NCI-H128 (cell line): ENCODE measurements at regions not wholly inside any gene's neighbourhood (a gene's known extent, or its start where the extent isn't known, plus 50 kb on each side); places are given as distances from the start of the nearest gene placed in this dataset.
"Not testable (repeated sequence)": the region's sequence is repeated elsewhere in the genome, so short reads cannot be mapped to it uniquely, and the experiment has no call there.

Source experiments
- DNase-seq: peaks from one replicate; lab custom pipeline; 2025; ENCODE audit not compliant: unreplicated experiment; lab: John Stamatoyannopoulos, UW

GRCh38 chr6:98014442-98015201 is 731.6 kb upstream of the MMS22L start:
- no peak for DNase-seq

- DNase-seq = no peak
Observed at GRCh38 chr6:98016565-98016964, 733.5 kb upstream of the MMS22L start.

DNA sequence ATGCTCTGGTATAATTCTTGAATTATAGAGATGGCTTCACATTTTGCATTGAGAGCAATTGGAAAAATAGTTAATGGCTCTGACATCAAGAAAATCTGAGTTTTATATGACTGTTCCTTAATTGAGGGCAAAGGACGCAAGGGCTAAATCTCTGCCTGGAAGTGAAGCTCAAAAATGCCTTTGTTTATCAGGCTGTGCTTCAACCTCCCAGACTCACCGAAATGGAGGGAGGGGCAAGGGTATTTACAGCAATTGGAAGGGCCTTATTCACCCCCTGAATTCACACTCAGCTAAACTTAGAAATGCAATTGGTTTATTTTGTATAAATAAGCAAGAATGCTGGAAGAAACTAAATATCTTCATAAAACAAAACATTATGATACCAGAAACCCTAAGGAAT is 737.2 kb upstream of the MMS22L start:
- no peak for DNase-seq

GRCh38 chr6:98024359-98024758 is 741.3 kb upstream of the MMS22L start:
- no peak for DNase-seq

- no peak for DNase-seq
Observed at GRCh38 chr6:98027898-98028297, 744.9 kb upstream of the MMS22L start.

GRCh38 chr6:98033617-98034016 is 750.6 kb upstream of the MMS22L start:
- DNase-seq = no peak

DNA sequence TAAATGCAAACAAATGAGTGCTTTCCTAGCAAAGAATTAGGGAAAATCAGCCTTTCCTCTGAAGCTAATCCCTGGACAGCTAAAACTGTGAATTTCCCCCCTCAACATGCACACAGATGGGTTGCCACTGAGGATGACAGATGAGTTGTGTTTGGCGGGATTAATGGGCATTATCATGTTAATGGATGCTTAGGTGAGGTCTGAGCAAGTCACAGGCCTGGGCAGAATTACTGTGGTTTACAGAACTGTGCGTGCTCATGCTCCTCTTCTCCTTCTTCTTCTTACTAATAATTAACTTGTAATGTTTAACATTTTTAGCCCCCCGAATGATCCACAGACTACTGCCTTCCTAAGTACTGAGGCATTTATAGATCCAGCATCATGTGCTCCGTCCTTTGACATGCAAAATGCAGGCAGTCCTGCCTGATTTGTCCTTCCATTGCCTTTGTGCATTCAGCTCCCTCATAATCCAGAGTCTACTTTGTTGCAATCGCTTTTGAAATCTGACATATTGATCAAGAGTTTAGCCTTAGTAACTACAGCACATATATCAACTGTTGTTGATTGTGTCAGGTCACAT is 753.4 kb upstream of the MMS22L start:
- DNase-seq = no peak

DNA sequence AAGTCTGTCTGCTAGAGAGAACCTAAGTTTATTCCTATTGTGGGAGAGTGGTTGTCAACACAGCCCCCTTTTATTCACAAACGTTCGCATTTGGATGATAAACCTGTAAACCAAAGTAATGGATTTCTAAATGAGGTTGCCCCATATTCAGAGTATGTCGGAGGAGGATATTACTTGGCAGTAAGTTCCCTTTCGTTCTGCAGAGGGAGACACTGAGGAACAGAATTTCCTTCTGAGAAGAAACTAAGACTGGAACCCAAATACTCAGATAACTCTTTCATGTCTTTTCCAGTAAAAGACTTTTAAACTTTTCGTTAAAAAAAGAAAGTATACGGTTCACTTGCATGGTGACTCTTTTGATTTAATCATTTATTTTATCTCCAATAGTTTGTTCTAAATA is 754.6 kb upstream of the MMS22L start:
- DNase-seq = no peak

GRCh38 chr6:98039443-98039842 is 756.4 kb upstream of the MMS22L start:
- DNase-seq = no peak

DNA sequence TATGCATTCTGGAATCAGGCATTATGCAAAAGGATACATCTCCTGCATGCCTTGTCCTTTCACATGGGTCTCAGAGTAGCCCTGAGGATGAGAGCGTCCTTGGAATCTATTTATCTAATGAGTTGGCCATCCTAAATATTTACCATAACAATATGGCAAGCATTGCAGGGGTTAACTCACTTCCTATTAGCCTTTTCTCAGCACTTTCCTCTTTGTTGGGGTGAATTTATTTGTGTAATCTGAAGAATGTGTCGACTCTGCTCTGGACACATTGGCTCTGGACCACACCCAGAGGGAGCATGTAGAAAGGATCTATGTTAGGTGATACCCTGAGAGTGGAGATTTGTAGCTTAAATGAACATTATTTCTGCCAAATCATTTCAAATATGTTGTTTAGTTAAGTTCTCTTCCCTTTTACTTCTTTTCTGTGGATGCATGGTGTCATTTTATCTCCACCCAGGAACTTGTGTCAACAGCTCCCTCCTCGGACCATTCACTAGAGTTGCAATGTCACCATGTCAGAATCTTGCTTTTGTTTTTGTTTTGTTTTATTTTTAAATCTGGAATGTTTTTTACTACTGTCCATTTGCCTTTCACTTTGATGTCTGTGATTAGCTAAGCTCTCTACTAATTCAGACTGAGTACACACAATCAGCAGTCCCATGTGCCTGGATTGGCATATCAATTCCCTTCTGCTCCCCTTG is 757.0 kb upstream of the MMS22L start:
- DNase-seq = no peak

- no peak for DNase-seq
Observed at GRCh38 chr6:98041056-98041455, 758.0 kb upstream of the MMS22L start.

- no peak for DNase-seq
Observed at GRCh38 chr6:98041921-98042320, 758.9 kb upstream of the MMS22L start.

DNA sequence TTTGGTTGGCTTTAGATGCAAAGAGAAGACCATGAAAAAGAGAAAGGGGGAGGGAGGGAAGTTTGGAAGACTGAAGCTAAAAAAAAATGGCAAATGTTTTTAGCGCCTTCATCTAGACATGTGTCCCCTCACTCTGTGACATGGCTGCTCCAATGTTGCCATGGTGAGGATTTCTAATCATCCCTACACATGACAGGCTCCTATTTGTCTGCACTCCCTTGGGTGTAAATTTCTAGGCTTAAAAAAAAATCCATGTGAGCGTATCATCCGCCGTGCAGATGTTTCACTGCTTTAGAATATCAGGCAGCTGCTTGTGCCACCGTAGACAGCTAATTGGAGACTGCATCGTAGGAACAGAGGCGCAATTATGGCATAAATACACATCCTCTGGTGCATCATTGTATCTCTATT is 761.1 kb upstream of the MMS22L start:
- DNase-seq = no peak

GRCh38 chr6:98044791-98045470 is 761.9 kb upstream of the MMS22L start:
- DNase-seq = no peak

DNA sequence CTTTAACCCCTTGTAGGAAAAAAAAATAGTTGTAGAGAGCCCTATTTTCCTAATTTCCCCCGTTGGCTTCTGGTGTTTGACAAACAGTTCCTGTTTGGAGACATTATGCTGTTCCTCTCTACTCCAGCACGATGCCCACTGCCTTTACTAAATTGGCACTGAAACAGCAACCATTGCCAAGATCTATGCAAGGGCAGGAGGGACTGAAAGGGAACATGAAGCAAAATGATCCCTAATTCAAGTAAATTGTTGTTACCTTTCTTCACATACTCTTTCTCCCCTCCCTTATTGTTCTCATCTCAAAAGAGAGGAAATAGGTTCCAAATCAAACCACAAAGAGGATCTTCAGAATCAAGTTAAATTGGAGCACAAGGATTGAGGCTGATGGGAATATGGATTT is 764.1 kb upstream of the MMS22L start:
- no peak for DNase-seq

DNA sequence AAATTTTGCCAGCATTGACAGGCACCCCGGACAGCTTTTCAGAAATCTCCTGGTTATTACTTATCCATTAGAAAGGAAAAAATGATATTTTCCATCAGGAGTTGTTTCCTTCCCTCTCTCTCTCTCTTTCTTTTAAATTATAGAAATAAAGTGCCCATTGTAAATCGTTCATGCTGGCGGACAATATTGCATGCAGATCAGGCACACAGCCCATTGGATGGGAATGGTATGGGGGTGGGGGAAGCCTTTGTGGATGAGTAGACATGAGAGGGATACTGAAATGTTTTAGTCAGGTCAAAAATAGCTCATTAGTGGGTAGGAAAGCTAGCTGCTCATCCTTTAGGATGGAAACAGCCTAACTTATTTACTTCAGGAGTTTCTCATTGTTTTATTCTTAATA is 764.9 kb upstream of the MMS22L start:
- DNase-seq = no peak

GRCh38 chr6:98054453-98054852 is 771.4 kb upstream of the MMS22L start:
- no peak for DNase-seq

- DNase-seq = no peak
Observed at GRCh38 chr6:98056955-98057354, 773.9 kb upstream of the MMS22L start.

DNA sequence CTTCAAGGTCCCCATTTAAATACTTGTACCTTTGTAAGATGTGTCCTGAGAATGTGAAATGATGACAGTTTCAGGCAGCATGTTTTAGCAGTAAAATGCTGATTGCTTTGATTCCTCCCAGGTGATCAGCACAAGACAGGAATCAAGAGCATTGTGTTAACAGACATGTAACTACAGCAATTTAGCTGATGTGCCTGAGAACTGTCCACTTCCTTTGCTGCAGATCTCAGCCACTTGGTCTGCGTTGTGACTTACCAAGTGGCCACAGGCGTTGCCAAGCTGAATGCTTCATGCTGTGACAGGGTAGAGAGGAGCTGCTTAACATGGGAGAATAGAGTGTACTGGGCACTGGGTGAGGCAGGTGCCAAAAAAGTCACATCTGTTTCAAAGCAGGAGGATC is 767.0 kb upstream of the POU3F2 start:
- DNase-seq = no peak

DNA sequence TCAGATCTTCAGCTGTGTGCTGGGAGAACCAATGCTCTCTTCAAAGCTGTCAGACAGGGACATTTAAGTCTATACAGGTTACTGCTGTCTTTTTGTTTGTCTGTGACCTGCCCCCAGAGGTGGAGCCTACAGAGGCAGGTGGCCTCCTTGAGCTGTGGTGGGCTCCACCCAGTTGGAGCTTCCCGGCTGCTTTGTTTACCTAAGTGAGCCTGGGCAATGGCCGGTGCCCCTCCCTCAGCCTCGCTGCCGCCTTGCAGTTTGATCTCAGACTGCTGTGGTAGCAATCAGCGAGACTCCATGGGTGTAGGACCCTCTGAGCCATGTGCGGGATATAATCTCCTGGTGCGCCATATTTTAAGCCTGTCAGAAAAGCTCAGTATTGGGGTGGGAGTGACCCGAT is 745.8 kb upstream of the POU3F2 start:
- not testable (repeated sequence) for DNase-seq

DNA sequence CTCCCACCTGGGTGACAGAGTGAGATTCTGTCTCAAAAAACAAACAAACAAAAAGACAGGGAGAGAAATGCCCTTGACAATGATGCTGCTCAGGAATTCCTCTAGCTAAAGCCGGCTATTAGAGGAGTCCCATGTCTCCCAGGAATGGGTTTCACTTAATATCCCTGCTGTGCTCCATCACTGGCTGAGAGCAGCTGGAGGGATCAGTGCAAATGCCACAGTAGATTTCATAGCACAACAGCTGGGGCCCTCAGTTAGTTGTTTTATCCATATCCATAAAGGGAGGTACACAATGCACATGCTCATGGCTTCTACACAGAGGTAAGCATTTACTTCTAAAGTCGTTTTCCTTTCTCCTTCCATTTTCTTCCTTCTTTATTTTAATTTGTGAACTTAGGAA is 742.0 kb upstream of the POU3F2 start:
- no peak for DNase-seq

DNA sequence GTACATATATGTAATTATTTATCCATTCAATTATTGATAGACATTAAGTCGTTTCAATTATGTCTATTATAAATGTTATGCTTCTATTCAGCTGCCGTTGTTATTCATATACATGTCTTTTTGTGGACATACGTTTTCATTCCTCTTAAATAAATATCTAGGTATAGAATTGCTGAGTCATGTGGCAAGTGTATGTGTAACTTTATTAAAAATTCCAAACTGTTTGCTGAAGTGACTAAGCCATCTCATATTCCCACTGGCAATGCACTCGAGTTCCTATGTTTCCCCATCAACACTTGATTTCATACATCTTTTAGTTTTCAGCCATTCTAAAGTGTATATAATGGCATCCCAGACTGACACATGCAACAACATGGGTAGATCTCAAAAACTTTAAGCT is 739.7 kb upstream of the POU3F2 start:
- no peak for DNase-seq
